Tibial nerve (tissue), 4 donors: ENCODE measurements at regions not wholly inside any gene's neighbourhood (a gene's known extent, or its start where the extent isn't known, plus 50 kb on each side); places are given as distances from the start of the nearest gene placed in this dataset.

Experiments used
- CTCF ChIP-seq, 5 experiments: fragments of 200-600 bp in 3 of 5; fragments of 450-650 bp in 2 of 5; sonication (generic) in 3 of 5; IDR thresholded peaks; one replicate each; pipeline ENCODE4 v1.5.1; 2016 to 2019; ENCODE audit warnings: antibody characterized with exemption in 5 of 5, mild to moderate bottlenecking in 3 of 5, moderate library complexity in 2 of 5
- EP300 ChIP-seq, 2 donors: sonication (generic); formaldehyde crosslinking; IDR thresholded peaks; one replicate each; pipeline ENCODE4 v1.6.1; 2017; ENCODE audit warnings: antibody characterized with exemption in 2 of 2, mild to moderate bottlenecking in 1 of 2

DNA sequence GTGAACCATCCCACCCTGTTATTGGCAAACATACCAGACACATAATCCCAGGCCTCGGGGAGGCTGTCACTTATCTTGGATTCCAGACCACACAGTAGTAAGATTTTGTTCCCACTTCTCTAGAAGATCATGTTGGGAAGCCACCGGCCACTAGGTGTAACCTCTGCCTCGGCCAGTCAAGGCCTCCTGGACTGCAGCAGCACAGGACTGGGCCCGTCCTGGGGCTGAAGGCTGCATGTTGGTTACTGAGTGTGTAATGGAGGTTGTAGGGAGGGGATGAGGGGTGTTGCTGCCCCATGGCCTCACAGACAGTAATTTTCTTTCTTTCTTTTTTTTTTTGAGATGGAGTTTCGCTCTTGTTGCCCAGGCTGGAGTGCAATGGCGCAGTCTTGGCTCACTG is 92.4 kb upstream of the SYT13 start:
- no peak for TF ChIP-seq EP300 (IDR thresholded peaks at IDR 0.05)
- no peak for TF ChIP-seq CTCF (IDR thresholded peaks at IDR 0.05)
